Upper lobe of left lung (tissue), 6 donors: ENCODE measurements at regions not wholly inside any gene's neighbourhood (a gene's known extent, or its start where the extent isn't known, plus 50 kb on each side); places are given as distances from the start of the nearest gene placed in this dataset.

ENCODE experiments used
- ATAC-seq, 2 donors: fragments of 200-7000 bp; cut with Tn5 transposase; one replicate each; pipeline ENCODE4 v1.9.1; 2022; ENCODE audit warnings: mild to moderate bottlenecking in 2 of 2, moderate library complexity in 2 of 2; ENCODE audit not compliant: low FRiP score in 2 of 2
- DNase-seq, 2 donors: peaks; one replicate each; pipeline ENCODE4 v3.0.0-alpha.2; 2019 to 2020
- H3K27ac ChIP-seq, 4 donors: fragments of 200-600 bp; sonication (generic); one replicate each; pipeline ENCODE4 v1.5.1; 2016 to 2019
- H3K27me3 ChIP-seq, 4 donors: fragments of 200-600 bp; sonication (generic); one replicate each; pipeline ENCODE4 v1.5.1; 2017 to 2019
- H3K36me3 ChIP-seq, 4 donors: fragments of 200-600 bp; sonication (generic); one replicate each; pipeline ENCODE4 v1.5.1; 2016 to 2019
- H3K4me1 ChIP-seq, 4 donors: fragments of 200-600 bp; sonication (generic); one replicate each; pipeline ENCODE4 v1.5.1; 2018 to 2019
- H3K4me3 ChIP-seq, 4 donors: fragments of 200-600 bp; sonication (generic); one replicate each; pipeline ENCODE4 v1.5.1; 2017 to 2019; ENCODE audit warnings: mild to moderate bottlenecking in 2 of 4, moderate library complexity in 1 of 4
- H3K9me3 ChIP-seq, 4 donors: fragments of 200-600 bp; sonication (generic); one replicate each; pipeline ENCODE4 v1.5.1; 2018 to 2019
- CTCF ChIP-seq, 6 experiments: fragments of 450-650 bp in 4 of 6; fragments of 200-600 bp in 2 of 6; sonication (generic) in 2 of 6; IDR thresholded peaks; one replicate each; pipeline ENCODE4 v1.5.1; 2016 to 2019; ENCODE audit warnings: antibody characterized with exemption in 6 of 6
- EP300 ChIP-seq, 4 donors: sonication (generic); formaldehyde crosslinking; IDR thresholded peaks; one replicate each; pipeline ENCODE4 v1.5.1; 2017; ENCODE audit warnings: antibody characterized with exemption in 4 of 4, control low read depth in 2 of 4
- POLR2A ChIP-seq, 4 donors: fragments of 450-650 bp; IDR thresholded peaks; one replicate each; pipeline ENCODE4 v1.5.1; 2016 to 2017; ENCODE audit warnings: antibody characterized with exemption in 4 of 4, mild to moderate bottlenecking in 2 of 4
- POLR2AphosphoS5 ChIP-seq, 2 donors: sonication (generic); formaldehyde crosslinking; IDR thresholded peaks; one replicate each; pipeline ENCODE4 v1.5.1; 2017; ENCODE audit warnings: antibody characterized with exemption in 2 of 2
- WGBS, 2 donors: methylation state at CpG; one replicate each; pipeline ENCODE4 v1.1.5; 2017 to 2018; 5-methylcytosine and 5-hydroxymethylcytosine counted together
- donor health status: DM: no; HTN: no; CAD: no; lungs with moderate emphysema.
- donor health status: DM: no; HTN: yes; CAD: no; lungs with severe emphysema.

GRCh38 chr5:28084069-28084468, 1045.7 kb upstream of the CDH9 start:
- no peaks in the 10 kb centered on the region for H3K36me3 ChIP-seq
- no peaks in the 10 kb centered on the region for H3K27me3 ChIP-seq
- no peak overlapping the region for H3K4me3 ChIP-seq
- ATAC-seq (peak; percentile 34 to 39), DNase-seq (peak in 1 of 2 donors; percentile 56)
- TF ChIP-seq EP300 (IDR thresholded peaks at IDR 0.05) (no peak), POLR2A (IDR thresholded peaks at IDR 0.05) (no peak), CTCF (IDR thresholded peaks at IDR 0.05) (no peak), POLR2AphosphoS5 (IDR thresholded peaks at IDR 0.05) (no peak)
- 80 to 86% methylated on average over 8 to 11 of the region's 11 CpGs for WGBS, 2 donors
- H3K27ac ChIP-seq: no peak overlapping the region
- peaks cover 0 to 2% (median 0%) of the 10 kb centered on the region in 4 donors for H3K9me3 ChIP-seq
- no peaks in the 10 kb centered on the region for H3K4me1 ChIP-seq

GRCh38 chr5:28082610-28083009, 1044.2 kb upstream of the CDH9 start:
- no peaks in the 10 kb centered on the region for H3K36me3 ChIP-seq
- no peak for TF ChIP-seq EP300 (IDR thresholded peaks at IDR 0.05)
- no peak for TF ChIP-seq CTCF (IDR thresholded peaks at IDR 0.05)
- no peak for TF ChIP-seq POLR2A (IDR thresholded peaks at IDR 0.05)
- TF ChIP-seq POLR2AphosphoS5 (IDR thresholded peaks at IDR 0.05): no peak
- ATAC-seq (no peak), DNase-seq (peak in 1 of 2 donors; percentile 45)
- no peaks in the 10 kb centered on the region for H3K27me3 ChIP-seq
- H3K9me3 ChIP-seq: peaks cover 0 to 6% (median 0%) of the 10 kb centered on the region in 4 donors
- WGBS, 2 donors: 50 to 77% methylated on average over 1 to 2 of the region's 3 CpGs
- no peak overlapping the region for H3K4me3 ChIP-seq
- no peaks in the 10 kb centered on the region for H3K4me1 ChIP-seq
- no peak overlapping the region for H3K27ac ChIP-seq

- peak in 1 of 2 donors; percentile 76 for DNase-seq
- no peak for TF ChIP-seq EP300 (IDR thresholded peaks at IDR 0.05)
- TF ChIP-seq POLR2A (IDR thresholded peaks at IDR 0.05): no peak
- TF ChIP-seq CTCF (IDR thresholded peaks at IDR 0.05): no peak
- no peak for TF ChIP-seq POLR2AphosphoS5 (IDR thresholded peaks at IDR 0.05)
- H3K36me3 ChIP-seq: no peaks in the 10 kb centered on the region
- no peak overlapping the region for H3K4me3 ChIP-seq
- H3K27ac ChIP-seq: no peak overlapping the region
- ATAC-seq: no peak
- H3K9me3 ChIP-seq: peaks cover 0 to 8% (median 0%) of the 10 kb centered on the region in 4 donors
- no peaks in the 10 kb centered on the region for H3K4me1 ChIP-seq
- WGBS, 2 donors: 94% methylated on average over 18 to 40 of the region's 44 CpGs
- no peaks in the 10 kb centered on the region for H3K27me3 ChIP-seq
These were observed 1039.2 kb upstream of the CDH9 start for GRCh38 chr5:28077291-28078240.

GRCh38 chr5:28066856-28067255, 1028.5 kb upstream of the CDH9 start:
- 90 to 96% methylated on average over 2 to 3 of the region's 3 CpGs for WGBS, 2 donors
- no peak for DNase-seq
- no peaks in the 10 kb centered on the region for H3K4me1 ChIP-seq
- H3K36me3 ChIP-seq: no peaks in the 10 kb centered on the region
- no peak overlapping the region for H3K4me3 ChIP-seq
- TF ChIP-seq CTCF (IDR thresholded peaks at IDR 0.05) (no peak), POLR2A (IDR thresholded peaks at IDR 0.05) (no peak), EP300 (IDR thresholded peaks at IDR 0.05) (no peak), POLR2AphosphoS5 (IDR thresholded peaks at IDR 0.05) (no peak)
- H3K27me3 ChIP-seq: no peaks in the 10 kb centered on the region
- peak in 1 of 2 donors; percentile 10 for ATAC-seq
- H3K9me3 ChIP-seq: peaks cover 0 to 4% (median 0%) of the 10 kb centered on the region in 4 donors
- no peak overlapping the region for H3K27ac ChIP-seq
